ENCODE measurements at regions not wholly inside any gene's neighbourhood (a gene's known extent, or its start where the extent isn't known, plus 50 kb on each side); places are given as distances from the start of the nearest gene placed in this dataset.

DNA sequence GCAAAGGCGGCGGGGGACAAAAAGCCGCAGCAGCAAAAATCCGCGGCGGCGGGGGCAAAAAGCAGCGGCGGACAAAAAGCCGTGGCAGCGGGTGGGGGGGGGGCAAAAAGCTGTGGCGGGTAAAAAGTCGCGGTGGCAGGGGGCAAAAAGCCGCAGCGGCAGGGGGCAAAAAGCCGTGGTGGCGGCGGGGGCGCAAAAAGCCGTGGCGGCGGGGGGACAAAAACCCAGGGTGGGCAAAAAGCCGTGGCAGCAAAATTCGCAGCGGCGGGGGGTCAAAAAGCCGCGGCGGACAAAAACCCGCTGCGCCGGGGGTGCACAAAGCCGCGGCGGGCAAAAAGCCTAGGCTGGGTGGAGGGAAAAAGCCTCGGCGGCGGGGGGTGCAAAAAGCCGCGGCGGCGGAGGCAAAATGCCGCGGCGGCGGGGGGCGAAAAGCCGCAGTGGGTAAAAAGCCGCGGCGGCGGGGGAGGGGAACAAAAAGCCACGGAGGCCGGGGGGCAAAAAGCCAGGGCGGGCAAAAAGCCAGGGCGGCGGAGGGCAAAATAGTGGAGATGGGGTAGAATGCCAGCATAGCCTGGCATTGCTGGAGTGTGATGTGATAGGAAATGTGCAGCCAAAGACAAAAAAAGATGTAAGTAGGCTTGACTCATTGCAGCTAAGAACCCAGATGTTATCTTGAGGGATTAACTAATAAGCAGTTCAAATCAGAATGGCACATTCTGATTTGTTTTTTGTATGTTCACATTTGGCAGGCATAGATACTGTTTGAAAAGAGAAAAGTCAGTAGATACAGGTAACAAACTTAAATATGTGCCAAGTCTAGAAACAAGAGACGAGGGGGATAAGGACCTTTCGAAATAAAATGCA lies 1076.3 kb downstream of the RPIA start:
- TF ChIP-seq, protein P1, sequence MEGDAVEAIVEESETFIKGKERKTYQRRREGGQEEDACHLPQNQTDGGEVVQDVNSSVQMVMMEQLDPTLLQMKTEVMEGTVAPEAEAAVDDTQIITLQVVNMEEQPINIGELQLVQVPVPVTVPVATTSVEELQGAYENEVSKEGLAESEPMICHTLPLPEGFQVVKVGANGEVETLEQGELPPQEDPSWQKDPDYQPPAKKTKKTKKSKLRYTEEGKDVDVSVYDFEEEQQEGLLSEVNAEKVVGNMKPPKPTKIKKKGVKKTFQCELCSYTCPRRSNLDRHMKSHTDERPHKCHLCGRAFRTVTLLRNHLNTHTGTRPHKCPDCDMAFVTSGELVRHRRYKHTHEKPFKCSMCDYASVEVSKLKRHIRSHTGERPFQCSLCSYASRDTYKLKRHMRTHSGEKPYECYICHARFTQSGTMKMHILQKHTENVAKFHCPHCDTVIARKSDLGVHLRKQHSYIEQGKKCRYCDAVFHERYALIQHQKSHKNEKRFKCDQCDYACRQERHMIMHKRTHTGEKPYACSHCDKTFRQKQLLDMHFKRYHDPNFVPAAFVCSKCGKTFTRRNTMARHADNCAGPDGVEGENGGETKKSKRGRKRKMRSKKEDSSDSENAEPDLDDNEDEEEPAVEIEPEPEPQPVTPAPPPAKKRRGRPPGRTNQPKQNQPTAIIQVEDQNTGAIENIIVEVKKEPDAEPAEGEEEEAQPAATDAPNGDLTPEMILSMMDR (IDR thresholded peaks at IDR 0.05): no peak
- no peak for TF ChIP-seq POLR2A (IDR thresholded peaks at IDR 0.05)

All from esophagus squamous epithelium (tissue), 4 donors.